Natural killer cell (primary cell): ENCODE measurements at regions not wholly inside any gene's neighbourhood (a gene's known extent, or its start where the extent isn't known, plus 50 kb on each side); places are given as distances from the start of the nearest gene placed in this dataset.

Experiments used
- ATAC-seq, 3 donors: fragments of 150-1000 bp in 2 of 3; fragments of 200-7000 bp in 1 of 3; cut with Tn5 transposase; 1 replicate in 1 of 3; 2 replicates in 2 of 3; pipeline ENCODE4 v1.10.0; 2021; ENCODE audit warnings: mild to moderate bottlenecking in 2 of 3, moderate library complexity in 2 of 3
- DNase-seq, 2 donors: peaks; one replicate each; pipeline versions ENCODE4 v3.0.0 to v3.0.0-alpha.2; 2013 to 2021; ENCODE audit warnings: mixed read lengths in 1 of 2
- H3K27ac ChIP-seq: one replicate; pipeline ENCODE4 v1.5.1; 2013; ENCODE audit warnings: mild to moderate bottlenecking, low read length
- H3K27me3 ChIP-seq: one replicate; pipeline ENCODE4 v1.6.1; 2013; ENCODE audit warnings: low read length; ENCODE audit not compliant: control insufficient read depth, insufficient read depth
- H3K36me3 ChIP-seq: one replicate; pipeline ENCODE4 v1.6.1; 2013; ENCODE audit warnings: low read length; ENCODE audit not compliant: control insufficient read depth, insufficient read depth
- H3K4me1 ChIP-seq: one replicate; pipeline ENCODE4 v1.6.1; 2013; ENCODE audit warnings: low read length; ENCODE audit not compliant: control insufficient read depth, insufficient read depth
- H3K4me3 ChIP-seq: one replicate; pipeline ENCODE4 v1.5.1; 2013; ENCODE audit warnings: low read length
- H3K9me3 ChIP-seq: one replicate; pipeline ENCODE4 v1.6.1; 2013; ENCODE audit warnings: low read length; ENCODE audit not compliant: control insufficient read depth, insufficient read depth
- H3K27ac Mint-ChIP-seq, 2 donors: one replicate each; pipeline ENCODE4 v1.8.0; 2022; ENCODE audit warnings: mild to moderate bottlenecking in 2 of 2, mixed read lengths in 2 of 2, moderate library complexity in 1 of 2
- H3K27me3 Mint-ChIP-seq, 2 donors: one replicate each; pipeline ENCODE4 v1.8.0; 2022; ENCODE audit warnings: low read depth in 2 of 2, mixed read lengths in 2 of 2
- H3K36me3 Mint-ChIP-seq: one replicate; pipeline ENCODE4 v1.8.0; 2022; ENCODE audit warnings: mixed read lengths
- H3K4me1 Mint-ChIP-seq, 2 donors: one replicate each; pipeline ENCODE4 v1.8.0; 2022; ENCODE audit warnings: mixed read lengths in 2 of 2
- H3K4me3 Mint-ChIP-seq: one replicate; pipeline ENCODE4 v1.8.0; 2022; ENCODE audit warnings: mild to moderate bottlenecking, moderate library complexity, mixed read lengths
- H3K9me3 Mint-ChIP-seq, 2 donors: one replicate each; pipeline ENCODE4 v1.8.0; 2022; ENCODE audit warnings: mixed read lengths in 2 of 2
- WGBS: methylation state at CpG from one replicate; pipeline ENCODE4 v1.1.7; 2013; ENCODE audit warnings: missing lambda C conversion rate; ENCODE audit not compliant: insufficient coverage; 5-methylcytosine and 5-hydroxymethylcytosine counted together
- intact Hi-C: fragments of 100-400 bp; cut with micrococcal nuclease; formaldehyde crosslinking; loops from one replicate; pipeline ENCODE4 v1.14.2; 2022
- TF ChIP-seq, protein P1 (sequence below): fragments of 200-600 bp; IDR thresholded peaks from one replicate; pipeline ENCODE4 v1.8.0; 2022; ENCODE audit warnings: antibody characterized with exemption

DNA sequence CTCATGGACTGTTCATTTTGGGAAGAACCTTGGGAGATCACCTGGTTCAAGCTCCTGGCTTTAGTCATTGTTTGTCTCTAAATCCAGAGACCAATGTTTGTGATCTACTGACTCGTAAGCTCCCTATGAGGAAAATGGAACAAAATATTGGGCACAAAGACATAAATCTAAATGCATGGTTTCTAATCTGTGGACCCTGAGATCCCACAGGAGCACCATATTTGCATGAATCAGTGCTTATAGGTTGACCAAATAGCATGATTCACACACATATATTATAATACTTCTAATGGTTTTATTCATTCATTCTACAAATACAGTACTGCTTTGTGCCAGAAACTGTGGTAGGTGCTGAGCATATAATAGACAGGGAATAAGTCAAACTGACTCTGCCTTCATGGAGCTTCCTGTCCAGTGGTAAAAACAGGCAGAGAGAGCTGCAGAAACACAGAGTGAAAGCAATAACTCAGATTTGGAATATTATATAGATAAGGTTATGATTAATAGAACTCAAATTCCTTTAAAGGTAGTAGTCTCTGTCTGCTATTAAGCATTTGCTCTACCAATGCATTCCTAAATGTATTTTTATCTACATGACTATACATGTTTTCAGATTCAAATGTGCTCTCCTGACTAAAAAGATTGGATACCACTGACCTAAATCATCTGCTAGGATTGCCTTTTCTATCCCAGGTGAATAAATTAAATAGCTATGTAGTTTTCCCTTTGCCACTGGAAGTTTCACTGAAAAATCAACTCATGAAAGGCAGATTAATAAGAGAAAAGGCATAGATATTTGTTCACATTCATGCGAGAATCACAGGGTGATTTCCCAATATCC lies 198.6 kb upstream of the CAMK1G start:
- Histone ChIP-seq H3K27ac (no peak overlapping the region), H3K36me3 (no peaks in the 10 kb centered on the region), H3K4me3 (no peak overlapping the region), H3K4me1 (no peaks in the 10 kb centered on the region), H3K27me3 (no peaks in the 10 kb centered on the region), H3K9me3 (no peaks in the 10 kb centered on the region)
- Mint-ChIP-seq H3K4me3 (no peak overlapping the region), H3K36me3 (no peaks in the 10 kb centered on the region), H3K9me3 (peaks cover 0 to 4% of the 10 kb centered on the region in 2 donors), H3K4me1 (peaks cover 0 to 5% of the 10 kb centered on the region in 2 donors), H3K27ac (no peak overlapping the region), H3K27me3 (peaks cover 0 to 7% of the 10 kb centered on the region in 2 donors)
- WGBS, result 85% methylated on average over 2 of the region's 2 CpGs
- TF ChIP-seq, protein P1, sequence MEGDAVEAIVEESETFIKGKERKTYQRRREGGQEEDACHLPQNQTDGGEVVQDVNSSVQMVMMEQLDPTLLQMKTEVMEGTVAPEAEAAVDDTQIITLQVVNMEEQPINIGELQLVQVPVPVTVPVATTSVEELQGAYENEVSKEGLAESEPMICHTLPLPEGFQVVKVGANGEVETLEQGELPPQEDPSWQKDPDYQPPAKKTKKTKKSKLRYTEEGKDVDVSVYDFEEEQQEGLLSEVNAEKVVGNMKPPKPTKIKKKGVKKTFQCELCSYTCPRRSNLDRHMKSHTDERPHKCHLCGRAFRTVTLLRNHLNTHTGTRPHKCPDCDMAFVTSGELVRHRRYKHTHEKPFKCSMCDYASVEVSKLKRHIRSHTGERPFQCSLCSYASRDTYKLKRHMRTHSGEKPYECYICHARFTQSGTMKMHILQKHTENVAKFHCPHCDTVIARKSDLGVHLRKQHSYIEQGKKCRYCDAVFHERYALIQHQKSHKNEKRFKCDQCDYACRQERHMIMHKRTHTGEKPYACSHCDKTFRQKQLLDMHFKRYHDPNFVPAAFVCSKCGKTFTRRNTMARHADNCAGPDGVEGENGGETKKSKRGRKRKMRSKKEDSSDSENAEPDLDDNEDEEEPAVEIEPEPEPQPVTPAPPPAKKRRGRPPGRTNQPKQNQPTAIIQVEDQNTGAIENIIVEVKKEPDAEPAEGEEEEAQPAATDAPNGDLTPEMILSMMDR, result no peak
- ATAC-seq (no peak), DNase-seq (no peak)
- intact Hi-C loops, result no loop called here

- Mint-ChIP-seq H3K9me3 (peaks cover 0 to 4% of the 10 kb centered on the region in 2 donors), H3K4me3 (no peak overlapping the region), H3K36me3 (no peaks in the 10 kb centered on the region), H3K27ac (no peak overlapping the region), H3K27me3 (peaks cover 0 to 7% of the 10 kb centered on the region in 2 donors), H3K4me1 (peaks cover 0 to 5% of the 10 kb centered on the region in 2 donors)
- intact Hi-C loops, result no loop called here
- H3K27ac ChIP-seq, result no peak overlapping the region
- WGBS, result 85% methylated on average over 2 of the region's 2 CpGs
- ATAC-seq (no peak), DNase-seq (no peak)
- TF ChIP-seq, protein P1, result no peak
- H3K4me3 ChIP-seq, result no peak overlapping the region
- H3K27me3 ChIP-seq, result no peaks in the 10 kb centered on the region
- H3K9me3 ChIP-seq, result no peaks in the 10 kb centered on the region
- no peaks in the 10 kb centered on the region for H3K36me3 ChIP-seq
- no peaks in the 10 kb centered on the region for H3K4me1 ChIP-seq
These were observed 197.4 kb upstream of the CAMK1G start for GRCh38 chr1:209386156-209386555.

GRCh38 chr1:209387271-209387968 lies 196.1 kb upstream of the CAMK1G start:
- 90% methylated on average over 5 of the region's 5 CpGs for WGBS
- peaks cover 0 to 7% of the 10 kb centered on the region in 2 donors for H3K27me3 Mint-ChIP-seq
- Histone ChIP-seq H3K27ac (no peak overlapping the region), H3K4me3 (no peak overlapping the region), H3K4me1 (no peaks in the 10 kb centered on the region), H3K36me3 (no peaks in the 10 kb centered on the region), H3K9me3 (no peaks in the 10 kb centered on the region), H3K27me3 (no peaks in the 10 kb centered on the region)
- H3K36me3 Mint-ChIP-seq, result no peaks in the 10 kb centered on the region
- H3K4me1 Mint-ChIP-seq, result peaks cover 0 to 4% of the 10 kb centered on the region in 2 donors
- TF ChIP-seq, protein P1, result no peak
- DNase-seq, result no peak
- intact Hi-C loops, result no loop called here
- ATAC-seq, result no peak
- no peak overlapping the region for H3K4me3 Mint-ChIP-seq
- H3K27ac Mint-ChIP-seq, result no peak overlapping the region
- peaks cover 0 to 4% of the 10 kb centered on the region in 2 donors for H3K9me3 Mint-ChIP-seq
